IPS-NIHi7 (cell line): ENCODE measurements at regions not wholly inside any gene's neighbourhood (a gene's known extent, or its start where the extent isn't known, plus 50 kb on each side); places are given as distances from the start of the nearest gene placed in this dataset.
"Not testable (repeated sequence)": the region's sequence is repeated elsewhere in the genome, so short reads cannot be mapped to it uniquely, and the experiment has no call there.

Source experiments
- DNase-seq: peaks from one replicate; pipeline ENCODE4 v3.0.0; 2012; ENCODE audit warnings: mixed read lengths; ENCODE audit errors: extremely low spot score

DNA sequence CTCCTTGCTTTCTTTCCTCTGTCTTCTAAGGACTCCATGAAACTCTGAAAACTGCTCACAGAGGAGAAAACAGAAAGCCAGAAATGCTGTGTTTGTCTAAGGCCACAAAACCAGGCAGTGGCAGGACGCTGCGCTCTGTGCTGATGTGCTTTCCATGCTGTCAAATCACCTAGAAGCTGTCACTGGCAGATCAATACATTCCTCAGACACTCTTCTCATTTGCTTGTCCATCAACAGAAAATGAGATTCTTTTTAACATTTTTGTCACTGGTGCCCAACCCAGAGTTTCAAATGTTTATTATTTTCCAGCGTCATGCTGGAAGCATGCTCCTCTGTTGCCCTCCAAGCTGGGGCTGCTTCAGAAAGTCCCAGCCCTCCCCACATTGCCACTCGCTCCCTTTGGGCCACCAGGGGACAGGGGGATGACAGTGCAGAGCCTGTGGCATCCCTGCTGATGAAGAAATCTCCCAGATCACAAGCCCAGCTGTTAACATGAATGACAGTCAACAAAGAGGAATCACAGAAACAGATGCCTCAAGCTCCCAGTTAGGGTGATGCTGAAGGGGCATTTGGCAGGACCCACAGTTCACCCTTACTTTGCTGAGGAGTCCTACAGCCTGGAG lies 117.5 kb upstream of the MEIS1 start:
- DNase-seq = no peak

DNA sequence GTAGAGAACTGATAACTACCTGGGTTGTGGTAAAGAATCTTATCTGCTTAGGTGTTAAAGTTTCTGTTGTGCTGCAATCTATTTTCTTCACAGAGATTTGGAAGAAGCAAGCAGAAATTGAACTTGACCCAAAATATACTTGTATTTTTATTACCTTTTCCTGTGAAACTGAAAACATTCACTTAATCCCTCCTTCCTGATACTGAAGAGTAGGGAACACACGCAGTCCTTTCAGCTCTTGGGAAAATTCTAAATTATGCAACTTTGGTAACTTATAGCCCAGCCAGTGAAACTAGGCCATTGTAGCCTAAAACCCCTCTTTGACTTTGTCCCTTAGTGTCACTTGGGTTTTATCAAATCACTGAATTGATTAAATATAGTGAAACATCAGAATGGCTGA lies 128.4 kb upstream of the MEIS1 start:
- DNase-seq = no peak

DNA sequence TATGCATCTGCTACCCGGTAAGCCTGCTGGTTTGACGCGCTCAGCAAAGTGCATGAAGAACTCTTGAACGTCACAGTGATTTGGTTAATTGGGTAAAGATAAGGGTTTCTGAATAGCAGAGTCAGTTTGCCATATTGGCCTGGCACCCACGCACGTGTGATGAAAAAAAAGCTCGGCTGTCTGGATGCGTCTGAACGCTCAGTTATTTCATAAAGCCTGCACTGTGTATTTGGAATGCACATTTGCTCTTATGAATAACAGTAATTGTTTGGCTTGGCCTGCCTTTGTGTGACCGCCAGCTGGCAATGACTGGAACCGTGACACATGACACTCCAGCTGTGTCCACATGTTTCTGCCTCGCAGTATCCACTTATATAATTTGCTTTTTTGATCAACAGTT lies 129.2 kb upstream of the MEIS1 start:
- no peak for DNase-seq

DNA sequence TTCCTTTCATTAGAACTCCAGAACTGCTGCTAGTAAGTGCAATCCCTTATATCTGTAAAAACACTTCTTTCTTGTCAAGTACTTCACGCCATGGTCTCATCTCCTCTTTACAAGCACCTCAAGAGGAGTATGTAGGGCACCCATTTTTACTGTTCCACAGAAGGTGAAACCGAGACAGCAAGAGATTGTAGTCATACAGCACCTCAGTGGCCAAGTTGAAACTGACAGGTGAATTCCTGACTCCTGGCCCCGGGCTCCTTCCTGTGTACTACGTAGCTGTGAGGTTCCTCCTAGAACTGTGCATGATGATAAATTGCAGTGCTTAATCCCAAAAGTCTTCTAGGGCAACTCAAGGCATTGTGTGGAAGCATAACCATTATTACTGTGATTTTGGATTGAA lies 131.5 kb upstream of the MEIS1 start:
- DNase-seq = no peak

DNA sequence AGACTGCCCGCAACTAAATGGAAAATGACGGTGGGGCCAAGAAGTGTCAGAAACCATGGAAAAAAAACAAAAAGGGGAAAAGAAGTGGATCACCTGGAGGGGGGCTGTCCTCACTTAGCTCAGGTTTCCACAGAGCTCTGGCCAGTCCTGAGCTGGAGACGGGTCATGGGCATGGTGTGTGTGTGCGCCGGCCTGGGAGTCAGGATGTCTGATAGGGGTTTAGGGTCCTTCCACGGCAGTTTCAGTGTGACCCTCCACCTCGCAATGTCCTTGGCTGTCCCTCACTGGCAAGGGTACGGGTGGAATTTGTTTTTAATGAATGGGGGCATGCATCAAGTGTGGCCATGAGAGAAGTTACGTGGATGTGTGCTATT lies 133.2 kb upstream of the MEIS1 start:
- DNase-seq = no peak

DNA sequence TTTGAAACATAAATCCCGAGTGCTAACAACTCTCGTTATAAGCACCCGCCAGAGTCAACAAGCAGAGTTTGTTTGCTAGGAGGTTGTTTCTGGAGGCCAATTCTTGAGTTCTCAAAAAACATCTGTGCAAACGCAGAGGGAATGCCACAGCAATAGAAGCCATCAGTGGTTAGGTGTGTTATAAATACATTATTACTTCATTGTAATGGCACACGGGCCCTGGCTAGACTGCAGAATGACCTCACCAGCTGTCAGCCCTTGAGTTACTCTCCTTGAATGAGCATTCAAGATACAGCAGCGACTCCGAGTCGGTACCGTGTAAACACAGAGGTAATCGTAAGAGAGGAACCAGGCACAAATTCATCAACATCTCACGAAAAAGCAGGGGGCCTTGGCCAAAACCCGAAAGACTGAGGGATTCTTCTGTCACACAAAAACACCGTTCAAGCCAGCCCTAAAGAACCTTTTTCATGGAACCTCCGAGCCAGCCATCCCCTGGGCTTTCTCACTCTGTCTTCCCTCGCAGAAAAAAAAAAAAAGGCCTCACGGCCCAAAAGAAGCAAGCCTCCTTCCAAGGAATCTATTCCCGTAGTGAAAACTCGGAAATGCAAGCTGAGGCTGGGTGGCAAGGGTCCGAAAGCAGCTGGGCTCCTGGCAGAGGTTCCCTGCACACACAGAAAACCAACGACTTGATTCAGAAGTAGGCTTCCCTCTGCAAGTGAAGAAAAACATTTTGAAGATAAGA lies 133.7 kb upstream of the MEIS1 start:
- no peak for DNase-seq

DNA sequence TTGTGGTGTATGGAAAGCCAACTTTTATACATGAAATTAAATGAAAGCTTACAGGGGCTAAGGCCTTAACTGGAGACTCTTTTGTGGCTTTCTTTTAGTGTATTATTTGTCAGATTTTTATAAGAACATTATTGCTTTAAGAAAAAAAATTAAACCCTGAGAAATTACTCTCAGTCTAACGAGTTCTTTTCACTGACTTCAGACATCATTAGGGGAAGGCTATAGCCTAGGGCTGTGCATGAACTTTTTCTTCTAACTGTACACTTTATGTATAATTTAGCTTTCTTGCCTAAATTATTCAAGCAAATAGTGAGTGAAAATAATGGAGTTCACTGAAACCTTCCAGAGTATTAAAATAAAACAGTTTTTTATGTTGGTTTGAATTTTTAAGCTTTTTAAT lies 151.1 kb upstream of the MEIS1 start:
- no peak for DNase-seq

DNA sequence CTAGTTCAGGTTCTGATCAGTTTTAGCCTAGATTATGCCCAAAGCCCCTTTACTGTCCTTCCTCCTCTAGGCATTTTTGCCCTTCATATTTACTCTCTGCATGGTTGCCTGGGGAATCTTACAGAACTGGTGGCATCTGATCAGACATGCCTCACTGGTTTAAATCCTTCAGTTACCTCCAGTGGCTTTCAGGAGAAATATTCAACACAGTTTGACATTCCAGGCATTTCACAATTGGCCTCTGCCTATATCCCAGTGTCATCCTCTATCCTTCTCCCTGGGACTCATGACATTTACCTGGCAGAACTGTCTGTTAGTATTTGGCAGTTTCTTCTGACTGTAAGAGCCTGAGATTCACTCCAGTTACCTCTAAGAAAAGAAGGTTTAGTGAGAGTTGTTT lies 152.9 kb upstream of the MEIS1 start:
- no peak for DNase-seq

DNA sequence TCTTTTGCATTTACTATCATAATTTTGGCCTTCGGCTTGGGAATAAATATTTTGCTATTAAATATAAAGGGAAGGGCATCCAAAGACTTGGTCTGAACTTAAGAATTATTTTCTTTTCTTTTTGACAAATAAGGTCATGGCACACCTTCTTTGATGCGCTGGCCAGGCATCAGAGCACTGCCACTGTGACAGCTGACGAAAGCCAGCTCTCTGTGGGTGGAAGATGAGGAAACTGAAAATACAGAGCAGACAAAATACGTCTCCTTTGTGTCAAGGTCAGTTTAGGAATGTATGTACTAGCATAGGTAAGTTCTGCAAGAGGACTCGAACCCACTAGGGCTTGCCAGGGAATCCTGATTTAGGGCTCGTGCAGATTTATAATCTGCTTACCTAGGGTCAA lies 155.9 kb upstream of the MEIS1 start:
- no peak for DNase-seq

DNA sequence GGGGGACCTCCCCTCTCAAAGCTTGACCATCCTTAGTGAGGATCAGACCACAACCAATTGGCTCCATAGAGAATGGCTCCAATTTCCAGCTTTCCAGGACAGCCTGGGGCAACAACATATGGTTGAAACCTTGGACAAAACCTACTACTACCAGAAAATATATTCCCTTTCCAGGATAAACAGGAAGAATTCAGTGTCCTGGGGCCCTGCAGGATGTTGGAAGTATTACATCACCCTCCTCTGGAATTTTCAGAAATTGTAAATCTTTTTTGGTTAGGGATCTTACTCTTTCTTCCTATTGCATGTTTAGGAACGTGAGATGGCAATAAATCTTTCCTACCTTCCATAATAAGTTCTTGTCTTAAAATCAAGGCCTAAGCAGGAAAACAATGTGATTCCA lies 158.9 kb upstream of the MEIS1 start:
- no peak for DNase-seq

DNA sequence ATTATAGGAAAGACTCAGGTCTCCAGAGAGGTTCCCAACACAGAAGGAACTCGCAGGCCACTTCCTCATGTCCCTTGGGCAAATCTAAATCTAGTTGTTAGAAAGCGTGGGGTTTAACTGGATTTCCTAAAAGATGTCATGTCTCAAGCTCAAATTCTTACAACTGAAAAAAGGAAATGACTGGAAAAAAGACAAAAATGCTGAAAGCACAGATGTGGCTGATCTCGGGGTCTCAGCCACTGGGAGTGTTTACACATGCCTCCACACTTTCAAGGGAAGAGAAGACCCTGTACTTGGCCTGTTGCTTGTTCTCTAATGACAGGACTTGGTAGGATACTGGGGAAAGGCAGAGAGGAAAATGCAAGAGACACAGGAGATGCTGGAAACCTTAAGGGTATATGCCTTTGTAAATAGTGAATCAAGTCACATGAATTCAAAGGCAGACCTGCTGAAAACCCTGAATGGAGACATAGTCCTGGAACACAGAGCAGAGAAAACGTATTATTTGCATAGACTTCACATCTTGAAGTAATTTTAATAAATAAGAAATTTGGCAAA lies 160.9 kb upstream of the MEIS1 start:
- DNase-seq = no peak

DNA sequence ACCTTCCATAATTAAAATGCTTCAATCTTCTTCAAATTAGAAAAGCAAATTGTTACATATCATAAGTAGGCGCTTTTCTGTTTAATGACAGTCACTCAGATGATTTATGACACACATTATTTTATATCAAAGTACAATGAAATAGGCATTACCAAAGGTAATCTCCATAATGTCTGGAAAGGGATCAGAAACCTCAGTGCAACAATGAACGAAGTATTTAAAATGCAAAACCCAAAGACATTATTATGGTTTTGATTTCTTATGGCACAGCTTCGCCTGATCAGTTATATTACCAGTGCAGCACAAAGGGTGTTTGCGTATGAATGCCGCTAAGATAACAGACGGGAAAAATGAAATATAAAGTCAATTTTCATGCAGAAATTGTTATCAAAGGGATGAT lies 162.2 kb upstream of the MEIS1 start:
- DNase-seq = no peak

DNA sequence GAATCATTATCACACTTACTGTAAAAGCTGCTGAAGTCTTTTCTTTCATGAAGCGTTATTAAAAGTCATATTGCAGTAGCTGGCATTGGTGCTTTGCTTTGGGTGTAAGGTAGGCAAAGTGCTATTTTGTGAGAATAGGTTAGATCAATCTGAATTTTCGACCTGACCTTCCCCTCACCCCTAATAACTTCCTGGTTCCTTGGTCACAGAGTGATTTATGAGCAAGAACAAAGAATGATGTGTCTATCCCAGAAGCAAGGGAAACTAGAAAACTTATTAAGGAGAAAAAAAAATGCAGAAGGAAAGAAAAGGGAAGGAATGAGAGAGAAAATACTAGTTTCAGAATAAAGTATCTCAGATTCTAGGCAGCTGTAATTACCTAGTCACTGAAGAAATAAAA lies 163.1 kb upstream of the MEIS1 start:
- no peak for DNase-seq

DNA sequence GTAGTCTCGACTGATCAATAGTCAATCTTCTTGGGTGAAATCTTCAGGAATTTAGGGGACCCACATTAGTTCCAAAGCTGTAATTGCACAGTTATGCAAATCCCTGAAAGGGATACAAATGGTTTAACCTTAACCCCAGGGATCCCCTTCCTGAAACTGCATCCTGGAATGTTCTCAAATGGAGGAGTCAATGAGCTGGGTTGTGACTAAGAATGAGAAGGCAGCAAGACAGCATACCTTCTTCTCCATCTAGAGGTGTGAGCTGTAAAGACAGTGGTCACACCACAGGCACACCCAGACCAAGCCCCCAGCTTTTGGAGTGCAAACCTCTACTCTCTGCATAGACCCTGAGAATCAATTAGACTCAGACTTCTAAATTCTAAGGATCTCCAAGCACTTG lies 164.7 kb upstream of the MEIS1 start:
- DNase-seq = peak; percentile 54

DNA sequence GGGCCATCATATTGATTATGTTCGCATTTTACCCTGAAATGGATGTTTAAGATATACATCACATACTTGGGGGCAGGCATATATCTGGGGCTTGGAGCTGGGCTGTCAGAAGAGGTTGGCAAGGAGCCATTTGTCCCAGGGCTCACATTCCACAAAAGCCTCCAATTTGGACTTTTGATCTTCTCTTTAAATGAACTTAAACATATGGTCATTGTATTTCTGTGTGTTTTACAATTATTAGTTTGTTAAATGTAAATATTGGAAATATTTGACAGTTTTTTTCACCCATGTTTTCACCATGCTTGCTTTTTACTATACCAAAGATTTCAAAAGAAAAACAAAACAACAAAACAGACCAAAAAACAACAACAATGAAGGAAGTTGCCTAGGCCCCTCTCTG lies 165.8 kb upstream of the MEIS1 start:
- DNase-seq = no peak

DNA sequence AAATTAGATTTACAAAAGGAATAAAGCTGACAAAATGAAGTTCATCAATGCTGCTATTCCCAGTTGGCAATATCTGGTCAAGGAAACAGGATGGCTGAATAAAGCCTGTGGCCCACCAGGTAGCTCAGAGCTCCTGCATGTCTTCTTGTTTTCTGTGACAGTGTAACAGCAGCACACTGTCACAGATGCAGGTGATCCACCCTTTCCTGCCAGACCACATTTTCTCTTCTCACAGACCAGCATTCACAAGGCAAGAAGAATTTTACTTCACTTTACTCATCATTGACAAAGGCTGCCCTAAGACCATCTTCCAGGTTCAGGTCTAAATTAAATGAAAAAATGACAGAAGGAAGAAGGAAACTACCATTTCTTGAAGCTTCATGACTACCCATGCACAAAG lies 166.2 kb upstream of the MEIS1 start:
- no peak for DNase-seq

DNA sequence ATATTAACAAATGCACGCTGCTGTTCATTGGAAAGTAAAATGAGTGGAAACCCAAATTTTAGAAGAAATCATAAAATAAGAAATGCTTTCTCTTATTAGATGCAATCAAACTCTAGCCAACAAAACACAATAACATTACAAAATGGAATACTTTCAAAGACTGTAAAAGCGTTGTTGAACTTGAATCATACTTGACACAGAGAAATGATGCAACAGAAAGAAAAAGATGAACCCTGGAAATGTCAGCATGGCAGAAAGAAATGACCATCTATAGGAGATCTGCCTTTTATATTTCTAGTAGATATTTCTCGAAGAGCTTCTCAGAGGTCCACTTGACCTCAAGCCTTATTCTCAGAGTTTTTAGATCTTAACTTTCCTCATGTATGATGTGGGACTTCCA lies 170.6 kb upstream of the MEIS1 start:
- no peak for DNase-seq

DNA sequence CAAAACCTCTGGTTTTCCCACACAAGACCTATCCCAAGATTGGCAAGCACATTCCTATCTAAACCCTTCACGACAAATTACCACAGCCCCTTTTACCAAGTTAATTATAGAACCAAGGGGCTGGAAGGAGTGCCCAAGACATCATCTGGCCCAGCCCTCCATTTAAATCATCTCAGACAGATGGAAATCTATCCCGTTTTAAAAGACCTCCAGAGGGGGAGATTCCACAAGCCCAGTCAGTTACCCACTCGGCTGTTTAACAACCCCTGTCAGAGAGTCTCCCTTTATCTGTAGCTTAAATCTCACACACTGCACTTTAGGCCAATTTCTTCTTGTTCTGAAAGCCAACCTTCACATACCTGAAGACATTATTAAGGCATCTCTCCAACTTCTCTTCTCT lies 179.1 kb upstream of the MEIS1 start:
- DNase-seq = no peak

DNA sequence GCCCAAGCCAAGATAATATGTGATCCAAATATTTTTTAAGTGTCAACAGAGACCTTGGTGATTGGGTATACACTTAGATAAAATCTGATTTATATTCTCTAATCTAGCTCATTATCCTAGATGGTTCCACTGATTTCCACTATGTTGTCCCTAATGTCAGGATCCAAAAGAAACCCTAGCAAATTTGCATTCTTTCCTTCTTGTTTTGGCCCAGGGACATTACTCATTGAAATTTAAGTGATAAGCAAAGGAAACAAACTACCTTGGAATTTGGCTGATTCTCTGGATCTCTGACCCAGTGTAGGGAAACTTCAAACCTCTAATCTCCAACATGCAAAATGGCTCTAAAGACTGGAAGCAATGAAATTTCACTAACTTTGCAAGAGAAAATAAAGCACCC lies 179.8 kb upstream of the MEIS1 start:
- no peak for DNase-seq

DNA sequence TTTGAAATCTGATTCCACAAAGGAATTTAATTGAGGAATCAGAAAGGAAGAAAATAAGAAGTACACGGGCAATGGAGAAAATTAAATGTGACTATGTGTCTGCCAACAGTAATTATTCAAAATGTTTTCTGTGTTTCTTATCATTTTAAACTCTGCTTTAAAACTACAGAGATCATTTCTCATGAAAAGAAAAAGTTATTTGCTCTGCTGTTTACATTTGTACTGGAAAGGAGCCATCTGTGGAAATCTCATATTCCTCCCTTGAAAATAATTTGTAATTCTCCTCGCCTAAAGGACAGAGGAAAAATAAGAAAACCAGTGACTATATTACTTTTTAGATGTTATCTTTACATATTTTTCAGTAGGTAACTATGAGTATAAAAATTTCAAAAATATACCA lies 181.9 kb upstream of the MEIS1 start:
- DNase-seq = no peak

DNA sequence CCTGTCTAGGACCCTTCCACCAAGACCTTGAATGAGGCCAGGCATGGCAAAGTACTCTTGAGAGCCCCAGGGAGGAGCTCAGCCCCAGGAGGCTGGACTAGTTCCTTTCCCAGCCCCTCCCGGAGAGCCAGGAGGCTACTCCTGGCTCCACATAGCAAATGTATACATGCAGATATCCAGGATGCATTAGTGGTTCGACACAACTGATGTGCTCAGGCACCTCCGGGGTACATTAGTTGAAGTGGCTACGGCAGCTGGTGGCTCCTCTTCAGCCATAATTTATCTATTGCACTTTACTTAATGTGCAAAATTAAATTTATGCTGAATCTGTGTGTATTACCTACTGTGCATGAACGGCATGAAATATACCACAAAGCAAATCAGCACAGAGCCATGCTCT lies 182.8 kb upstream of the MEIS1 start:
- no peak for DNase-seq

DNA sequence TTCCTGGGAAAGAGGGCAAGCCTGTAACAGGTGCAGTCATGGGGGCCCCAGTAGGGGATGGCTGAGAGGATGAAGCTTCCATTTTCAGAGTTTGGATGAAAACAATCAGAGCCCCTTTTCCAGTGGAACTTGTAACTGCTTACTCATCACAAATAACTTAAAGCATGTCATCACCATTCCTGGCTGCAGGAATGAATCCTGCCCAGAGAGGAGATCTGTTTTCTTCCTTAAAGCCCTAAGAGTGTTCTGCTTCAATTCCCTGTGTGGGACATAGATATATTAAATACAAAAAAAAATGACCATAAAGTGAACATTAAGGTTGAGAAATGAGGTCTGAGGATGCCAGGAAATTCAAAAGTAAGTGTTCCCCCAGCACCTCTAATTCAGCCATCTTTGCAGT lies 183.4 kb upstream of the MEIS1 start:
- no peak for DNase-seq

DNA sequence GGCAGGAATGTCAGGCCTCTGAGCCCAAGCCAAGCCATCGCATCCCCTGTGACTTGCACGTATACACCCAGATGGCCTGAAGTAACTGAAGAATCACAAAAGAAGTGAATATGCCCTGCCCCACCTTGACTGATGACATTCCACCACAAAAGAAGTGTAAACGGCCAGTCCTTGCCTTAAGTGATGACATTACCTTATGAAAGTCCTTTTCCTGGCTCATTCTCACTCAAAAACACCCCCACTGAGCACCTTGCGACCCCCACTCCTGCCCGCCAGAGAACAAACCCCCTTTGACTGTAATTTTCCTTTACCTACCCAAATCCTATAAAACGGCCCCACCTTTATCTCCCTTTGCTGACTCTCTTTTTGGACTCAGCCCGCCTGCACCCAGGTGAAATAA lies 185.8 kb upstream of the MEIS1 start:
- not testable (repeated sequence) for DNase-seq

DNA sequence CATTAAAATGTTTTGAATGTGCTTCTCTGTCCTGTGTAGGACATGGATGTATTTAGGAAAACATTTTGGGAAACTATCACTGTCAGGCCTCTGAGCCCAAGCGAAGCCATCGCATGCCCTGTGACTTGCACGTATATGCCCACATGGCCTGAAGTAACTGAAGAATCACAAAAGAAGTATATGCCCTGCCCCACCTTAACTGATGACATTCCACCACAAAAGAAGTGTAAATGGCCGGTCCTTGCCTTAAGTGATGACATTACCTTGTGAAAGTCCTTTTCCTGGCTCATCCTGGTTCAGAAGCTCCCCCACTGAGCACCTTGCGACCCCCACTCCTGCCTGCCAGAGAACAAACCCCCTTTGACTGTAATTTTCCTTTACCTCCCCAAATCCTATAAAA lies 191.1 kb upstream of the MEIS1 start:
- DNase-seq = not testable (repeated sequence)
